GM18870 (cell line): ENCODE measurements at regions not wholly inside any gene's neighbourhood (a gene's known extent, or its start where the extent isn't known, plus 50 kb on each side); places are given as distances from the start of the nearest gene placed in this dataset.
"Not testable (repeated sequence)": the region's sequence is repeated elsewhere in the genome, so short reads cannot be mapped to it uniquely, and the experiment has no call there.

Experiments
- ATAC-seq: cut with Tn5 transposase; IDR thresholded peaks from one replicate; pipeline ENCODE4 v1.9.1; 2021; ENCODE audit warnings: moderate library complexity; ENCODE audit not compliant: unreplicated experiment

GRCh38 chr15:69928890-69929289 lies 168.8 kb downstream of the TLE3 start:
- not testable (repeated sequence) for ATAC-seq

GRCh38 chr15:69929905-69930630 lies 167.6 kb downstream of the TLE3 start:
- no peak for ATAC-seq

GRCh38 chr15:69930754-69931153 lies 167.0 kb downstream of the TLE3 start:
- ATAC-seq, result no peak

GRCh38 chr15:69931156-69931555 lies 166.6 kb downstream of the TLE3 start:
- no peak for ATAC-seq

GRCh38 chr15:69934607-69935006 lies 163.1 kb downstream of the TLE3 start:
- ATAC-seq, result no peak

GRCh38 chr15:69939513-69940440 lies 157.9 kb downstream of the TLE3 start:
- ATAC-seq, result no peak

GRCh38 chr15:69940441-69941300 lies 157.0 kb downstream of the TLE3 start:
- ATAC-seq, result no peak

- no peak for ATAC-seq
Measured at GRCh38 chr15:69941301-69941605, 156.5 kb downstream of the TLE3 start.

GRCh38 chr15:69941706-69942495 lies 155.8 kb downstream of the TLE3 start:
- ATAC-seq, result no peak

- no peak for ATAC-seq
Measured at GRCh38 chr15:69943637-69944036, 154.1 kb downstream of the TLE3 start.

- ATAC-seq, result no peak
Measured at GRCh38 chr15:69945729-69946128, 152.0 kb downstream of the TLE3 start.

- ATAC-seq, result no peak
Measured at GRCh38 chr15:69946870-69947269, 150.8 kb downstream of the TLE3 start.

GRCh38 chr15:69947394-69947793 lies 150.3 kb downstream of the TLE3 start:
- no peak for ATAC-seq

GRCh38 chr15:69949485-69949884 lies 148.2 kb downstream of the TLE3 start:
- ATAC-seq, result no peak

GRCh38 chr15:69951256-69951897 lies 146.3 kb downstream of the TLE3 start:
- ATAC-seq, result no peak

GRCh38 chr15:69951898-69952555 lies 145.7 kb downstream of the TLE3 start:
- ATAC-seq, result no peak

GRCh38 chr15:69953051-69953450 lies 144.7 kb downstream of the TLE3 start:
- no peak for ATAC-seq

- ATAC-seq, result no peak
Measured at GRCh38 chr15:69953816-69954215, 143.9 kb downstream of the TLE3 start.

- no peak for ATAC-seq
Measured at GRCh38 chr15:69954666-69955065, 143.1 kb downstream of the TLE3 start.
